B cell (primary cell): ENCODE measurements at regions not wholly inside any gene's neighbourhood (a gene's known extent, or its start where the extent isn't known, plus 50 kb on each side); places are given as distances from the start of the nearest gene placed in this dataset.

Source experiments
- ATAC-seq: fragments of 200-7000 bp; cut with Tn5 transposase; one replicate; pipeline ENCODE4 v1.10.0; 2021; ENCODE audit warnings: low read depth, mild to moderate bottlenecking, moderate number of reproducible peaks, moderate library complexity
- CTCF ChIA-PET: fragments of 350-600 bp; sonication (Branson Sonifier 250); formaldehyde crosslinking; loops from one replicate; lab custom pipeline; 2021; ENCODE audit warnings: antibody characterized with exemption, inconsistent platforms; lab: Charles Lee
- POLR2A ChIA-PET: fragments of 350-600 bp; sonication (Branson Sonifier 250); formaldehyde crosslinking; loops from one replicate; lab custom pipeline; 2021; ENCODE audit warnings: antibody characterized with exemption; lab: Charles Lee
- DNase-seq: peaks from one replicate; pipeline ENCODE4 v3.0.0; 2013
- H2AFZ ChIP-seq: 2 replicates; pipeline ENCODE4 v1.6.1; 2012; ENCODE audit warnings: mild to moderate bottlenecking, low read depth, low read length; ENCODE audit not compliant: insufficient read depth, poor library complexity, severe bottlenecking
- H3K27ac ChIP-seq, 2 donors: 1 replicate in 1 of 2; 2 replicates in 1 of 2; pipeline ENCODE4 v1.5.1; 2012 to 2013; ENCODE audit warnings: low read length in 2 of 2, mild to moderate bottlenecking in 2 of 2, moderate library complexity in 1 of 2
- H3K27me3 ChIP-seq, 4 experiments: fragments of 200-600 bp in 1 of 4; sonication (generic) in 1 of 4; replicated peaks in 1 of 4; 1 replicate in 2 of 4; 2 replicates in 2 of 4; pipeline versions ENCODE4 v1.6.1 to v1.7.0; 2013 to 2016; ENCODE audit warnings: low read length in 3 of 4, mild to moderate bottlenecking in 2 of 4, mixed read lengths in 1 of 4, moderate library complexity in 1 of 4; ENCODE audit not compliant: insufficient read depth in 4 of 4, control insufficient read depth in 3 of 4; ENCODE audit errors: control extremely low read depth in 1 of 4
- H3K36me3 ChIP-seq, 2 experiments: replicated peaks in 1 of 2; 1 replicate in 1 of 2; 2 replicates in 1 of 2; pipeline versions ENCODE4 v1.6.1 to v1.7.1; 2013; ENCODE audit warnings: low read length in 1 of 2; ENCODE audit not compliant: insufficient read depth in 2 of 2, control insufficient read depth in 1 of 2; ENCODE audit errors: control extremely low read depth in 1 of 2, extremely low read depth in 1 of 2
- H3K4me1 ChIP-seq, 2 donors: fragments of 200-600 bp in 1 of 2; sonication (generic) in 1 of 2; 1 replicate in 1 of 2; 2 replicates in 1 of 2; pipeline versions ENCODE4 v1.5.1 to v1.6.1; 2013 to 2017; ENCODE audit warnings: low read length in 2 of 2; ENCODE audit not compliant: control insufficient read depth in 2 of 2, insufficient read depth in 2 of 2
- H3K4me2 ChIP-seq: replicated peaks from 2 replicates; pipeline ENCODE3; 2012; ENCODE audit warnings: mild to moderate bottlenecking, low read depth, low read length; ENCODE audit not compliant: poor library complexity, severe bottlenecking
- H3K4me3 ChIP-seq, 5 experiments: fragments of 200-600 bp in 1 of 5; sonication (generic) in 1 of 5; 1 replicate in 3 of 5; 2 replicates in 2 of 5; pipeline versions ENCODE4 v1.5.1 to v1.7.0; 2011 to 2016; ENCODE audit warnings: low read length in 4 of 5, mild to moderate bottlenecking in 4 of 5, low read depth in 2 of 5, control low read depth in 1 of 5, moderate library complexity in 1 of 5; ENCODE audit not compliant: insufficient read depth in 1 of 5; ENCODE audit errors: control extremely low read depth in 1 of 5, extremely low read depth in 1 of 5
- H3K79me2 ChIP-seq: fragments of 200-600 bp; sonication (generic); one replicate; pipeline ENCODE4 v1.6.0; 2016; ENCODE audit warnings: low read length; ENCODE audit not compliant: control insufficient read depth, insufficient read depth
- H3K9ac ChIP-seq: fragments of 200-600 bp; sonication (generic); 2 replicates; pipeline ENCODE4 v1.6.1; 2017; ENCODE audit warnings: mild to moderate bottlenecking, low read length, moderate library complexity
- H3K9me3 ChIP-seq, 3 donors: one replicate each; pipeline versions ENCODE4 v1.6.1 to v1.7.1; 2013; ENCODE audit warnings: low read length in 2 of 3; ENCODE audit not compliant: control insufficient read depth in 2 of 3, insufficient read depth in 1 of 3; ENCODE audit errors: control extremely low read depth in 1 of 3
- H4K20me1 ChIP-seq: 2 replicates; pipeline ENCODE4 v1.6.0; 2012; ENCODE audit warnings: mild to moderate bottlenecking, low read length; ENCODE audit not compliant: insufficient read depth, control insufficient read depth, poor library complexity, severe bottlenecking
- H3K27ac Mint-ChIP-seq: one replicate; pipeline ENCODE4 v1.8.0; 2021; ENCODE audit warnings: mixed read lengths
- H3K27me3 Mint-ChIP-seq: one replicate; pipeline ENCODE4 v1.8.0; 2021; ENCODE audit warnings: mixed read lengths
- H3K4me1 Mint-ChIP-seq: one replicate; pipeline ENCODE4 v1.8.0; 2021; ENCODE audit warnings: mixed read lengths
- H3K4me3 Mint-ChIP-seq: one replicate; pipeline ENCODE4 v1.8.0; 2021; ENCODE audit warnings: mixed read lengths
- H3K9me3 Mint-ChIP-seq: one replicate; pipeline ENCODE4 v1.8.0; 2022; ENCODE audit warnings: mixed read lengths; ENCODE audit not compliant: insufficient read depth
- EZH2 ChIP-seq: IDR thresholded peaks from 2 replicates; pipeline ENCODE4 v1.6.1; 2012; ENCODE audit warnings: borderline replicate concordance, low read depth, mild to moderate bottlenecking, moderate library complexity, low read length; ENCODE audit not compliant: insufficient read depth, poor library complexity, severe bottlenecking
- WGBS: methylation state at CpG from one replicate; pipeline ENCODE4 v1.1.5; 2013; ENCODE audit warnings: missing lambda C conversion rate; ENCODE audit not compliant: insufficient coverage; 5-methylcytosine and 5-hydroxymethylcytosine counted together
- intact Hi-C: fragments of 100-400 bp; cut with micrococcal nuclease; formaldehyde crosslinking; loops from one replicate; pipeline ENCODE4 v1.10.0; 2022
- TF ChIP-seq, protein P1 (sequence below): fragments of 200-600 bp; IDR thresholded peaks from one replicate; pipeline ENCODE4 v1.8.0; 2022; ENCODE audit warnings: antibody characterized with exemption, mild to moderate bottlenecking

- DNase-seq = no peak
- no peaks in the 10 kb centered on the region for H3K36me3 ChIP-seq
- no peaks in the 10 kb centered on the region for H3K27me3 ChIP-seq
- Mint-ChIP-seq H3K27me3 (no peaks in the 10 kb centered on the region), H3K27ac (no peak overlapping the region), H3K9me3 (no peaks in the 10 kb centered on the region), H3K4me3 (no peak overlapping the region), H3K4me1 (no peaks in the 10 kb centered on the region)
- H3K79me2 ChIP-seq = no peaks in the 10 kb centered on the region
- ChIA-PET POLR2A (no interaction called here), CTCF (no interaction called here)
- TF ChIP-seq EZH2 = no peak
- TF ChIP-seq, protein P1, sequence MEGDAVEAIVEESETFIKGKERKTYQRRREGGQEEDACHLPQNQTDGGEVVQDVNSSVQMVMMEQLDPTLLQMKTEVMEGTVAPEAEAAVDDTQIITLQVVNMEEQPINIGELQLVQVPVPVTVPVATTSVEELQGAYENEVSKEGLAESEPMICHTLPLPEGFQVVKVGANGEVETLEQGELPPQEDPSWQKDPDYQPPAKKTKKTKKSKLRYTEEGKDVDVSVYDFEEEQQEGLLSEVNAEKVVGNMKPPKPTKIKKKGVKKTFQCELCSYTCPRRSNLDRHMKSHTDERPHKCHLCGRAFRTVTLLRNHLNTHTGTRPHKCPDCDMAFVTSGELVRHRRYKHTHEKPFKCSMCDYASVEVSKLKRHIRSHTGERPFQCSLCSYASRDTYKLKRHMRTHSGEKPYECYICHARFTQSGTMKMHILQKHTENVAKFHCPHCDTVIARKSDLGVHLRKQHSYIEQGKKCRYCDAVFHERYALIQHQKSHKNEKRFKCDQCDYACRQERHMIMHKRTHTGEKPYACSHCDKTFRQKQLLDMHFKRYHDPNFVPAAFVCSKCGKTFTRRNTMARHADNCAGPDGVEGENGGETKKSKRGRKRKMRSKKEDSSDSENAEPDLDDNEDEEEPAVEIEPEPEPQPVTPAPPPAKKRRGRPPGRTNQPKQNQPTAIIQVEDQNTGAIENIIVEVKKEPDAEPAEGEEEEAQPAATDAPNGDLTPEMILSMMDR = no peak
- intact Hi-C loops = no loop called here
- H3K9ac ChIP-seq = no peak overlapping the region
- no peaks in the 10 kb centered on the region for H3K4me1 ChIP-seq
- H3K9me3 ChIP-seq = no peaks in the 10 kb centered on the region
- H3K27ac ChIP-seq = no peak overlapping the region
- H3K4me3 ChIP-seq = no peak overlapping the region
- no peaks in the 10 kb centered on the region for H4K20me1 ChIP-seq
- no peak overlapping the region for H2AFZ ChIP-seq
- H3K4me2 ChIP-seq = no peak overlapping the region
- ATAC-seq = no peak
Observed at GRCh38 chr12:42812086-42812485, 222.5 kb upstream of the PRICKLE1 start.

DNA sequence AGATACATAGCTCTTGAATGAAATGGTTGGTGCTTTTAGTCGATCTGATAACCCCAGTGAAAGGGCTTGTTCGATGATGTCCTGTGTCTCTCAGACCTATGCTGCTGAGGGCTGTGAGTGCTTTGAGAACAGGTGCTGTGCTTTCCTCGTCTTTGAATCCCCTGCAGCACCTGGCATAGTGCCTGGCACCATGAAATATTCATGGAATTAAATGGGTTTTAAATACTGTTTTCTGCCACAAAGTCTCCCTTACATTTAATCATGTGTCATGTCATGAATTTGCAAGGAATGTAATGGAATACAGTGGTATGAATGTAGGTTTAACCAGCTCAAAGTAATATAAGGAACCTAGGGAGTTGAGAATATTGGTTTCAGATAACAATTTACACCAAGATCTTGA, 220.5 kb upstream of the PRICKLE1 start:
- no peak for ATAC-seq
- Histone ChIP-seq H2AFZ (no peak overlapping the region), H3K27ac (no peak overlapping the region), H3K79me2 (no peaks in the 10 kb centered on the region), H3K9ac (no peak overlapping the region), H3K4me2 (no peak overlapping the region), H3K36me3 (no peaks in the 10 kb centered on the region), H3K4me1 (no peaks in the 10 kb centered on the region), H3K4me3 (no peak overlapping the region), H3K9me3 (no peaks in the 10 kb centered on the region), H4K20me1 (no peaks in the 10 kb centered on the region), H3K27me3 (no peaks in the 10 kb centered on the region)
- no peak for TF ChIP-seq EZH2
- TF ChIP-seq, protein P1 = no peak
- ChIA-PET POLR2A (no interaction called here), CTCF (no interaction called here)
- Mint-ChIP-seq H3K4me3 (no peak overlapping the region), H3K9me3 (no peaks in the 10 kb centered on the region), H3K27ac (no peak overlapping the region), H3K27me3 (no peaks in the 10 kb centered on the region), H3K4me1 (no peaks in the 10 kb centered on the region)
- 83% methylated on average over 3 of the region's 3 CpGs for WGBS
- intact Hi-C loops = no loop called here
- no peak for DNase-seq
